GM12878 (cell line): ENCODE measurements at regions not wholly inside any gene's neighbourhood (a gene's known extent, or its start where the extent isn't known, plus 50 kb on each side); places are given as distances from the start of the nearest gene placed in this dataset.

ENCODE experiments used
- ATAC-seq: fragments of 200-7000 bp; cut with Tn5 transposase; 3 replicates; pipeline ENCODE4 v1.9.1; 2020; ENCODE audit warnings: mild to moderate bottlenecking, moderate library complexity
- BruUV-seq: library from RNA; stranded (reverse); fragments of 400-500 nt; replicated peaks from 2 replicates; lab custom pipeline; 2021; lab: Mats Ljungman, UMichigan
- CTCF ChIA-PET: fragments of 300-600 bp; sonication (Branson Sonifier 250); formaldehyde crosslinking; extraction: SDS; loops from one replicate; lab custom pipeline; 2021; ENCODE audit warnings: inconsistent platforms; lab: Yijun Ruan, JAX
- POLR2A ChIA-PET: fragments of 350-600 bp; formaldehyde crosslinking; extraction: SDS; loops from one replicate; lab custom pipeline; 2021; ENCODE audit warnings: inconsistent platforms; lab: Charles Lee
- RAD21 ChIA-PET: fragments of 300-600 bp; sonication (Branson Sonifier 250); formaldehyde crosslinking; loops from one replicate; lab custom pipeline; 2023; ENCODE audit warnings: antibody characterized with exemption; ENCODE audit not compliant: unreplicated experiment; lab: Charles Lee
- SMC1A ChIA-PET: fragments of 300-600 bp; sonication (Branson Sonifier 250); formaldehyde crosslinking; loops from one replicate; lab custom pipeline; 2023; ENCODE audit not compliant: unreplicated experiment, uncharacterized antibody; lab: Charles Lee
- DNase-seq: peaks from one replicate; pipeline ENCODE4 v3.0.0-alpha.2; 2011; ENCODE audit warnings: low read depth, low spot score
- FAIRE-seq: peaks from 3 replicates; lab custom pipeline; 2011; peaks lifted over from hg19 to GRCh38; lab: Jason Lieb, UNC
- H2AFZ ChIP-seq: 2 replicates; pipeline ENCODE4 v1.6.0; 2011; ENCODE audit warnings: low read depth, low read length, control low read depth; ENCODE audit not compliant: control insufficient read depth
- H3K27ac ChIP-seq: 2 replicates; pipeline ENCODE4 v1.5.1; 2011; ENCODE audit warnings: control low read depth; ENCODE audit not compliant: control insufficient read depth, insufficient read depth
- H3K27me3 ChIP-seq, 2 experiments: replicated peaks in 1 of 2; 2 replicates each; pipeline versions ENCODE4 v1.6.0 to v1.6.1; 2011; ENCODE audit warnings: low read length in 1 of 2; ENCODE audit not compliant: control insufficient read depth in 2 of 2, insufficient read depth in 2 of 2
- H3K36me3 ChIP-seq, 2 experiments: 2 replicates each; pipeline ENCODE4 v1.5.1; 2011; ENCODE audit warnings: low read length in 1 of 2; ENCODE audit not compliant: control insufficient read depth in 2 of 2, insufficient read depth in 2 of 2
- H3K4me1 ChIP-seq: 2 replicates; pipeline ENCODE4 v1.6.1; 2011; ENCODE audit warnings: mild to moderate bottlenecking, low read length, moderate library complexity, mixed read lengths; ENCODE audit not compliant: control insufficient read depth, insufficient read depth
- H3K4me2 ChIP-seq: 2 replicates; pipeline ENCODE4 v1.6.0; 2011; ENCODE audit warnings: control low read depth; ENCODE audit not compliant: control insufficient read depth, insufficient read depth
- H3K4me3 ChIP-seq: fragments of 200-600 bp; sonication (generic); 2 replicates; pipeline ENCODE4 v1.5.1; 2016
- H3K79me2 ChIP-seq: 2 replicates; pipeline ENCODE4 v1.6.0; 2011; ENCODE audit warnings: low read length; ENCODE audit not compliant: control insufficient read depth, insufficient read depth
- H3K9ac ChIP-seq: 2 replicates; pipeline ENCODE4 v1.8.0; 2011; ENCODE audit warnings: low read length, control low read depth, mixed read lengths; ENCODE audit not compliant: control insufficient read depth, insufficient read depth
- H3K9me3 ChIP-seq: replicated peaks from 3 replicates; pipeline ENCODE4 v1.5.1; 2011; ENCODE audit warnings: mild to moderate bottlenecking, low read length; ENCODE audit not compliant: control insufficient read depth, insufficient read depth
- H4K20me1 ChIP-seq: 2 replicates; pipeline ENCODE4 v1.6.0; 2011; ENCODE audit not compliant: control insufficient read depth, insufficient read depth
- BCL11A ChIP-seq: IDR thresholded peaks from 2 replicates; pipeline ENCODE4 v1.6.1; 2011; ENCODE audit warnings: low read depth, low read length
- BMI1 ChIP-seq: fragments of 450-650 bp; IDR thresholded peaks from 2 replicates; pipeline ENCODE4 v1.6.1; 2016; ENCODE audit warnings: mild to moderate bottlenecking, moderate library complexity, borderline replicate concordance
- CEBPZ ChIP-seq: fragments of 150-350 bp; IDR thresholded peaks from 2 replicates; pipeline ENCODE4 v1.6.1; 2016; ENCODE audit warnings: low read depth, low read length
- CREM ChIP-seq: IDR thresholded peaks from 2 replicates; pipeline ENCODE4 v1.6.1; 2014; ENCODE audit warnings: antibody characterized with exemption, low read depth
- E4F1 ChIP-seq: fragments of 450-650 bp; IDR thresholded peaks from 2 replicates; pipeline ENCODE4 v1.6.1; 2018; ENCODE audit warnings: borderline replicate concordance, mild to moderate bottlenecking; ENCODE audit not compliant: partially characterized antibody
- IKZF2 ChIP-seq, 2 experiments: fragments of 450-650 bp; IDR thresholded peaks; 2 replicates each; pipeline ENCODE4 v1.6.1; 2017; ENCODE audit warnings: mild to moderate bottlenecking in 2 of 2, moderate library complexity in 2 of 2
- KAT2A ChIP-seq: conservative IDR thresholded peaks from 2 replicates; pipeline ENCODE4 v1.6.1; 2011; ENCODE audit warnings: low read depth, low read length; ENCODE audit not compliant: control insufficient read depth
- MYB ChIP-seq: fragments of 150-350 bp; IDR thresholded peaks from 2 replicates; pipeline ENCODE4 v1.6.1; 2014; ENCODE audit warnings: mild to moderate bottlenecking, low read depth, low read length, borderline replicate concordance
- NFYB ChIP-seq: IDR thresholded peaks from 2 replicates; pipeline ENCODE4 v1.6.1; 2011; ENCODE audit warnings: low read depth, mild to moderate bottlenecking, low read length, improper control_type of control experiment, moderate library complexity; ENCODE audit not compliant: insufficient read depth
- RFX5 ChIP-seq: IDR thresholded peaks from 2 replicates; pipeline ENCODE4 v1.6.1; 2011; ENCODE audit warnings: low read depth, low read length, improper control_type of control experiment
- SUPT20H ChIP-seq: IDR thresholded peaks from 2 replicates; pipeline ENCODE4 v1.6.1; 2011; ENCODE audit warnings: low read depth, mild to moderate bottlenecking, low read length, moderate library complexity, borderline replicate concordance; ENCODE audit not compliant: control insufficient read depth
- TCF7 ChIP-seq: IDR thresholded peaks from 2 replicates; pipeline ENCODE4 v1.6.1; 2014; ENCODE audit warnings: antibody characterized with exemption, borderline replicate concordance
- YY1 ChIP-seq: IDR thresholded peaks from 2 replicates; pipeline ENCODE4 v1.6.1; 2011; ENCODE audit warnings: low read depth, mild to moderate bottlenecking, low read length
- ZNF384 ChIP-seq: IDR thresholded peaks from 2 replicates; pipeline ENCODE4 v1.6.1; 2012; ENCODE audit warnings: low read depth, mild to moderate bottlenecking, low read length, improper control_type of control experiment, borderline replicate concordance
- ZNF592 ChIP-seq: fragments of 450-650 bp; IDR thresholded peaks from 2 replicates; pipeline ENCODE4 v1.6.1; 2017; ENCODE audit warnings: mild to moderate bottlenecking, moderate library complexity
- WGBS: methylation state at CpG from one replicate; pipeline ENCODE4 v1.1.6; 2016; ENCODE audit warnings: low lambda C conversion rate; ENCODE audit not compliant: insufficient replicate concordance, insufficient coverage; ENCODE audit errors: missing lambda C conversion rate; 5-methylcytosine and 5-hydroxymethylcytosine counted together
- in situ Hi-C: fragments of 300-500 bp; cut with MboI; formaldehyde crosslinking; loops from 9 replicates; pipeline ENCODE4 v1.14.3; 2018; ENCODE audit warnings: mixed read lengths
- intact Hi-C: fragments of 100-400 bp; cut with micrococcal nuclease; formaldehyde crosslinking; loops from one replicate; pipeline ENCODE4 v1.14.2; 2022; ENCODE audit not compliant: unreplicated experiment

- SMC1A ChIA-PET, result interaction anchor here (0.6 to 2.4 kb wide), 4 partner anchors 14 to 202 kb away, joined by 3 to 6 read pairs (median 4); no protein-coding TSS in a partner anchor
- Histone ChIP-seq H3K4me3 (no peak overlapping the region), H2AFZ (no peak overlapping the region), H3K4me1 (no peaks in the 10 kb centered on the region; the same call in 1 of the 2 replicates), H3K27ac (no peak overlapping the region), H3K9me3 (no peaks in the 10 kb centered on the region; the same call in 2 of the 3 replicates), H3K36me3 (no peaks in the 10 kb centered on the region), H3K79me2 (no peaks in the 10 kb centered on the region), H3K27me3 (no peaks in the 10 kb centered on the region), H4K20me1 (no peaks in the 10 kb centered on the region), H3K4me2 (no peak overlapping the region), H3K9ac (no peak overlapping the region)
- ATAC-seq (no peak), DNase-seq (no peak), FAIRE-seq (no peak)
- in situ Hi-C loops, result no loop called here
- RAD21 ChIA-PET, result interaction anchor here (0.9 to 3.3 kb wide), 4 partner anchors 14 to 54 kb away, joined by 3 to 18 read pairs (median 7); no protein-coding TSS in a partner anchor
- POLR2A ChIA-PET, result no interaction called here
- CTCF ChIA-PET, result interaction anchor here (0.9 to 3.8 kb wide), 6 partner anchors 13 to 278 kb away, joined by 3 to 33 read pairs (median 4); no protein-coding TSS in a partner anchor
- intact Hi-C loops, result no loop called here
- 17% methylated on average over 3 of the region's 3 CpGs for WGBS
- BruUV-seq, result no TSS peak
- TF ChIP-seq ZNF592 (no peak), TCF7 (no peak), CREM (no peak), E4F1 (no peak), IKZF2 (IDR thresholded peaks at IDR 0.05) (no peak), KAT2A (no peak), MYB (no peak), SUPT20H (no peak), ZNF384 (no peak), NFYB (no peak), YY1 (no peak), RFX5 (no peak), BCL11A (no peak), BMI1 (no peak), CEBPZ (no peak)
Measured at GRCh38 chr22:22408269-22408668, 100.3 kb downstream of the ZNF280B start.
